NAMALWA (cell line): ENCODE measurements at regions not wholly inside any gene's neighbourhood (a gene's known extent, or its start where the extent isn't known, plus 50 kb on each side); places are given as distances from the start of the nearest gene placed in this dataset.

Experiments
- DNase-seq: peaks from one replicate; pipeline ENCODE4 v3.0.0-alpha.2; 2015; ENCODE audit warnings: low spot score

- no peak for DNase-seq
Observed at GRCh38 chr2:107627926-107628325, 198.8 kb upstream of the RGPD4 start.

- DNase-seq = no peak
Observed at GRCh38 chr2:107633580-107634147, 193.0 kb upstream of the RGPD4 start.

- no peak for DNase-seq
Observed at GRCh38 chr2:107634172-107634571, 192.5 kb upstream of the RGPD4 start.

- DNase-seq = no peak
Observed at GRCh38 chr2:107635883-107636282, 190.8 kb upstream of the RGPD4 start.

GRCh38 chr2:107645586-107645985, 181.1 kb upstream of the RGPD4 start:
- no peak for DNase-seq

- no peak for DNase-seq
Observed at GRCh38 chr2:107648781-107649404, 177.8 kb upstream of the RGPD4 start.

- no peak for DNase-seq
Observed at GRCh38 chr2:107657049-107657448, 169.6 kb upstream of the RGPD4 start.

GRCh38 chr2:107663632-107664031, 163.1 kb upstream of the RGPD4 start:
- no peak for DNase-seq

- no peak for DNase-seq
Observed at GRCh38 chr2:107669335-107669734, 157.4 kb upstream of the RGPD4 start.

- DNase-seq = no peak
Observed at GRCh38 chr2:107681936-107682335, 144.8 kb upstream of the RGPD4 start.

GRCh38 chr2:107684421-107684820, 142.3 kb upstream of the RGPD4 start:
- no peak for DNase-seq

- DNase-seq = no peak
Observed at GRCh38 chr2:107685421-107685986, 141.2 kb upstream of the RGPD4 start.

GRCh38 chr2:107687073-107687472, 139.6 kb upstream of the RGPD4 start:
- DNase-seq = no peak

- no peak for DNase-seq
Observed at GRCh38 chr2:107688135-107688534, 138.6 kb upstream of the RGPD4 start.

- DNase-seq = no peak
Observed at GRCh38 chr2:107693604-107694003, 133.1 kb upstream of the RGPD4 start.

GRCh38 chr2:107694667-107695066, 132.0 kb upstream of the RGPD4 start:
- no peak for DNase-seq

- DNase-seq = no peak
Observed at GRCh38 chr2:107697385-107697784, 129.3 kb upstream of the RGPD4 start.

- DNase-seq = no peak
Observed at GRCh38 chr2:107698861-107699260, 127.8 kb upstream of the RGPD4 start.

- DNase-seq = no peak
Observed at GRCh38 chr2:107700073-107700472, 126.6 kb upstream of the RGPD4 start.

GRCh38 chr2:107711941-107712340, 114.8 kb upstream of the RGPD4 start:
- no peak for DNase-seq

GRCh38 chr2:107712857-107713256, 113.8 kb upstream of the RGPD4 start:
- no peak for DNase-seq

- no peak for DNase-seq
Observed at GRCh38 chr2:107717661-107718060, 109.0 kb upstream of the RGPD4 start.

GRCh38 chr2:107719141-107719540, 107.6 kb upstream of the RGPD4 start:
- DNase-seq = no peak

GRCh38 chr2:107719836-107720235, 106.9 kb upstream of the RGPD4 start:
- DNase-seq = no peak
